Gastrocnemius medialis (tissue), 4 donors: ENCODE measurements at regions not wholly inside any gene's neighbourhood (a gene's known extent, or its start where the extent isn't known, plus 50 kb on each side); places are given as distances from the start of the nearest gene placed in this dataset.

Source experiments
- ATAC-seq, 2 donors: fragments of 150-250 bp; one replicate each; pipeline ENCODE4 v1.9.1; 2016
- DNase-seq, 2 donors: peaks; one replicate each; pipeline ENCODE4 v3.0.0-alpha.2; 2019
- H3K27ac ChIP-seq, 4 donors: fragments of 200-600 bp; sonication (generic); 1 replicate in 1 of 4; 2 replicates in 3 of 4; pipeline ENCODE4 v1.5.1; 2016 to 2018; ENCODE audit warnings: mild to moderate bottlenecking in 2 of 4, moderate library complexity in 1 of 4
- H3K27me3 ChIP-seq, 3 donors: fragments of 200-600 bp; sonication (generic) in 2 of 3; 1 replicate in 1 of 3; 2 replicates in 2 of 3; pipeline versions ENCODE4 v1.5.1 to v1.6.0; 2016 to 2019; ENCODE audit warnings: mild to moderate bottlenecking in 1 of 3, moderate library complexity in 1 of 3
- H3K36me3 ChIP-seq, 2 donors: fragments of 200-600 bp; sonication (generic) in 1 of 2; one replicate each; pipeline ENCODE4 v1.5.1; 2017 to 2018
- H3K4me1 ChIP-seq, 2 donors: fragments of 200-600 bp; sonication (generic) in 1 of 2; one replicate each; pipeline ENCODE4 v1.5.1; 2016 to 2017; ENCODE audit warnings: mild to moderate bottlenecking in 2 of 2
- H3K4me3 ChIP-seq, 4 donors: fragments of 200-600 bp; sonication (generic) in 3 of 4; 1 replicate in 1 of 4; 2 replicates in 3 of 4; pipeline ENCODE4 v1.5.1; 2016 to 2019; ENCODE audit warnings: mild to moderate bottlenecking in 2 of 4
- H3K9me3 ChIP-seq, 3 donors: fragments of 200-600 bp; sonication (generic) in 2 of 3; 1 replicate in 1 of 3; 2 replicates in 2 of 3; pipeline ENCODE4 v1.5.1; 2016 to 2019
- CTCF ChIP-seq, 5 experiments: fragments of 450-650 bp in 3 of 5; fragments of 200-600 bp in 2 of 5; sonication (generic) in 2 of 5; IDR thresholded peaks in 4 of 5; conservative IDR thresholded peaks in 1 of 5; 1 replicate in 4 of 5; 2 replicates in 1 of 5; pipeline ENCODE4 v1.5.1; 2016 to 2019; ENCODE audit warnings: antibody characterized with exemption in 5 of 5, mild to moderate bottlenecking in 3 of 5, moderate library complexity in 3 of 5
- POLR2A ChIP-seq, 2 donors: fragments of 450-650 bp; IDR thresholded peaks; one replicate each; pipeline ENCODE4 v1.6.1; 2017; ENCODE audit warnings: antibody characterized with exemption in 2 of 2, mild to moderate bottlenecking in 2 of 2, moderate library complexity in 2 of 2
- in situ Hi-C, 4 donors: fragments of 200-750 bp; cut with MboI; loops; one replicate each; pipeline versions ENCODE4 v1.15.0 to v1.8.0; 2017; ENCODE audit warnings: low sequenced_read_pairs in 4 of 4
- intact Hi-C: fragments of 100-400 bp; cut with DNase I; formaldehyde crosslinking; loops from one replicate; pipeline ENCODE4 v1.15.1; 2023; ENCODE audit warnings: low total_unique reads

- in situ Hi-C loops (no loop called here), intact Hi-C loops (no loop called here)
- H3K9me3 ChIP-seq, result no peaks in the 10 kb centered on the region
- no peaks in the 10 kb centered on the region for H3K4me1 ChIP-seq
- DNase-seq (no peak), ATAC-seq (no peak)
- TF ChIP-seq POLR2A (IDR thresholded peaks at IDR 0.05), result no peak
- no peak for TF ChIP-seq CTCF (IDR thresholded peaks at IDR 0.05 in 4 of 5, conservative IDR thresholded peaks at IDR 0.05 in 1 of 5)
- no peaks in the 10 kb centered on the region for H3K36me3 ChIP-seq
- no peaks in the 10 kb centered on the region for H3K27me3 ChIP-seq
- no peak overlapping the region for H3K4me3 ChIP-seq
- no peak overlapping the region for H3K27ac ChIP-seq
Measured at GRCh38 chr1:73755649-73756048, 442.3 kb downstream of the LRRIQ3 start.

GRCh38 chr1:73749996-73750395 lies 448.0 kb downstream of the LRRIQ3 start:
- H3K36me3 ChIP-seq, result no peaks in the 10 kb centered on the region
- H3K4me3 ChIP-seq, result no peak overlapping the region
- no peak for ATAC-seq
- DNase-seq, result no peak
- no peaks in the 10 kb centered on the region for H3K4me1 ChIP-seq
- TF ChIP-seq POLR2A (IDR thresholded peaks at IDR 0.05), result no peak
- TF ChIP-seq CTCF (IDR thresholded peaks at IDR 0.05 in 4 of 5, conservative IDR thresholded peaks at IDR 0.05 in 1 of 5), result no peak
- no peaks in the 10 kb centered on the region for H3K27me3 ChIP-seq
- H3K27ac ChIP-seq, result no peak overlapping the region
- intact Hi-C loops (no loop called here), in situ Hi-C loops (no loop called here)
- no peaks in the 10 kb centered on the region for H3K9me3 ChIP-seq

GRCh38 chr1:73744985-73745384 lies 453.0 kb downstream of the LRRIQ3 start:
- Histone ChIP-seq H3K27ac (no peak overlapping the region), H3K36me3 (no peaks in the 10 kb centered on the region), H3K4me1 (no peaks in the 10 kb centered on the region), H3K27me3 (no peaks in the 10 kb centered on the region), H3K9me3 (no peaks in the 10 kb centered on the region), H3K4me3 (no peak overlapping the region)
- in situ Hi-C loops, result no loop called here
- ATAC-seq (no peak), DNase-seq (no peak)
- no peak for TF ChIP-seq POLR2A (IDR thresholded peaks at IDR 0.05)
- TF ChIP-seq CTCF (IDR thresholded peaks at IDR 0.05 in 4 of 5, conservative IDR thresholded peaks at IDR 0.05 in 1 of 5), result no peak
- intact Hi-C loops, result no loop called here

DNA sequence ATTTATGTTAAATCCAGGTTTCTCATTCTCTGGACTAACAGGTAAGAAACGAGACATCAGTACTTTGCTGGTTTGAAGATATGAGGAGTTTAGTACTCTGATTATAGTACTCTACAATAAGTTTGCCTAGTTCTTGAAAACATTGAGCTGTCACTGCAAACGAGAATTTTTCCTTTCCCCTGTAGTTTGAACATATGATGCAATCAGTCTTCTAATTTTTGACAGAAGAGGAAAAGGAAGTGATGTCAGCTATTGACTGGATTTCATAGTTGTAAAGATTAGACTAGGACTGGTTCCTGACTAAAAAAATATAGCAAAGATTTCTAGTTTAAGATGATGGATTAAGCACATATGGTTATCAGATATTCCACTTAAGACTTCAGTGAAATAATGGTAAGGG lies 461.9 kb downstream of the LRRIQ3 start:
- no peak for TF ChIP-seq POLR2A (IDR thresholded peaks at IDR 0.05)
- DNase-seq (no peak), ATAC-seq (no peak)
- Histone ChIP-seq H3K4me3 (no peak overlapping the region), H3K4me1 (no peaks in the 10 kb centered on the region), H3K36me3 (no peaks in the 10 kb centered on the region), H3K9me3 (no peaks in the 10 kb centered on the region), H3K27me3 (no peaks in the 10 kb centered on the region), H3K27ac (no peak overlapping the region)
- in situ Hi-C loops (no loop called here), intact Hi-C loops (no loop called here)

DNA sequence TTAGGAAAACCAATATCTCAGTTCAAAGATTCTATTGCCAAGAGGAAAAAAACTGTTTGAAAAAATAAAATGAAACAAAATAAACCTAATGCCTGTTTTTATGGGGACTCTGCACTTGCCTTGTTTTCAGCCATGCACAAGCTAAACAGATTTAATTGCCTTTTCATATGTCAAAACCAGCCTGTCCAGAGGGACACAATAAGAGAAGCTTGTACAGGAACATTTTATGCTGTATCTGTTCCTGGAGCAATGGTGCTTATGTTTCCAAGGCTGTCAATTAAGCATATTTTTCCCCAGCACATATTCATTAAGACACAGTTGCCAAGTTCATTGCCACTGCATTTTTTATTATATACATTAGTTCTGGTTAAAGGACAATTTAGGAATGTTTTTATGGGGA lies 470.9 kb downstream of the LRRIQ3 start:
- H3K4me3 ChIP-seq, result no peak overlapping the region
- H3K27ac ChIP-seq, result no peak overlapping the region
- no peak for TF ChIP-seq POLR2A (IDR thresholded peaks at IDR 0.05)
- in situ Hi-C loops, result no loop called here
- no peaks in the 10 kb centered on the region for H3K9me3 ChIP-seq
- no peaks in the 10 kb centered on the region for H3K36me3 ChIP-seq
- intact Hi-C loops, result no loop called here
- H3K27me3 ChIP-seq, result no peaks in the 10 kb centered on the region
- no peaks in the 10 kb centered on the region for H3K4me1 ChIP-seq
- ATAC-seq, result no peak
- no peak for DNase-seq

DNA sequence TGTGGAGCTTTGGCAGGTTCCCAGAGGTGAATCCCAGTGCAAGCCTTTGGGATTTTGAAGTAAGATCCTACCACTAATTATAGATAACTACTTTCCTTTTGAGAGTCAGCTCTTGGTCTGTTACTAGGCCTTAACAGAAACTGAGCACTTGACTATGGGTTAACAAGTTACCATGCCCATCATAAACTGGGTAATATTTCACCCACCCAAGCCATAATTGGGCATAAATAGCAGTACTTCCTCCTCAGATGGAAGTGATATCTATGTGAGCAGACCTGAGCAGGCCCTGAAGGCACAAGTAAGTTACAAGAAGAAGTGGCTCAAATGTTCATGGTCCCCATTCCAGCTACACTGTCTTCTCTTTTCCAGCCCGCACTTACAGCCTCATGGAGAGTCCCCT lies 475.9 kb downstream of the LRRIQ3 start:
- ATAC-seq, result no peak
- no peaks in the 10 kb centered on the region for H3K9me3 ChIP-seq
- no peaks in the 10 kb centered on the region for H3K4me1 ChIP-seq
- in situ Hi-C loops (no loop called here), intact Hi-C loops (no loop called here)
- H3K27me3 ChIP-seq, result no peaks in the 10 kb centered on the region
- H3K27ac ChIP-seq, result no peak overlapping the region
- TF ChIP-seq CTCF (IDR thresholded peaks at IDR 0.05 in 4 of 5, conservative IDR thresholded peaks at IDR 0.05 in 1 of 5) (no peak), POLR2A (IDR thresholded peaks at IDR 0.05) (no peak)
- no peak for DNase-seq
- no peaks in the 10 kb centered on the region for H3K36me3 ChIP-seq
- no peak overlapping the region for H3K4me3 ChIP-seq
